ENCODE measurements at regions not wholly inside any gene's neighbourhood (a gene's known extent, or its start where the extent isn't known, plus 50 kb on each side); places are given as distances from the start of the nearest gene placed in this dataset.
"Not testable (repeated sequence)": the region's sequence is repeated elsewhere in the genome, so short reads cannot be mapped to it uniquely, and the experiment has no call there.

- DNase-seq (ENCODE audit: low spot score): not testable (repeated sequence)
Measured at GRCh38 chr5:154588833-154589425, 110.9 kb upstream of the HAND1 start.

- DNase-seq (ENCODE audit: low spot score): no peak
Measured at GRCh38 chr5:154588091-154588774, 110.2 kb upstream of the HAND1 start.

- DNase-seq (ENCODE audit: low spot score): no peak
Measured at GRCh38 chr5:154587123-154588026, 109.3 kb upstream of the HAND1 start.

GRCh38 chr5:154583671-154584177 lies 105.7 kb upstream of the HAND1 start:
- DNase-seq (ENCODE audit: low spot score): no peak

- no peak for DNase-seq (ENCODE audit: low spot score)
Measured at GRCh38 chr5:154580422-154580821, 102.4 kb upstream of the HAND1 start.

GRCh38 chr5:154577416-154577815 lies 99.4 kb upstream of the HAND1 start:
- no peak for DNase-seq (ENCODE audit: low spot score)

- DNase-seq (ENCODE audit: low spot score): no peak
Measured at GRCh38 chr5:154576429-154576806, 98.4 kb upstream of the HAND1 start.

- DNase-seq (ENCODE audit: low spot score): no peak
Measured at GRCh38 chr5:154575546-154576428, 97.8 kb upstream of the HAND1 start.

GRCh38 chr5:154573011-154573410 lies 95.0 kb upstream of the HAND1 start:
- DNase-seq (ENCODE audit: low spot score): no peak

- no peak for DNase-seq (ENCODE audit: low spot score)
Measured at GRCh38 chr5:154571325-154572035, 93.5 kb upstream of the HAND1 start.

GRCh38 chr5:154570572-154571324 lies 92.7 kb upstream of the HAND1 start:
- no peak for DNase-seq (ENCODE audit: low spot score)

- no peak for DNase-seq (ENCODE audit: low spot score)
Measured at GRCh38 chr5:154568589-154568988, 90.6 kb upstream of the HAND1 start.

- no peak for DNase-seq (ENCODE audit: low spot score)
Measured at GRCh38 chr5:154567155-154567554, 89.1 kb upstream of the HAND1 start.

- DNase-seq (ENCODE audit: low spot score): no peak
Measured at GRCh38 chr5:154566146-154566680, 88.2 kb upstream of the HAND1 start.

GRCh38 chr5:154565123-154565522 lies 87.1 kb upstream of the HAND1 start:
- DNase-seq (ENCODE audit: low spot score): no peak

GRCh38 chr5:154562244-154562880 lies 84.3 kb upstream of the HAND1 start:
- no peak for DNase-seq (ENCODE audit: low spot score)

GRCh38 chr5:154559398-154560276 lies 81.6 kb upstream of the HAND1 start:
- no peak for DNase-seq (ENCODE audit: low spot score)

- DNase-seq (ENCODE audit: low spot score): no peak
Measured at GRCh38 chr5:154557548-154557947, 79.5 kb upstream of the HAND1 start.

- DNase-seq (ENCODE audit: low spot score): no peak
Measured at GRCh38 chr5:154547551-154547950, 69.5 kb upstream of the HAND1 start.
